ENCODE measurements at regions not wholly inside any gene's neighbourhood (a gene's known extent, or its start where the extent isn't known, plus 50 kb on each side); places are given as distances from the start of the nearest gene placed in this dataset.

GRCh38 chr13:47408546-47409319, 511.9 kb upstream of the HTR2A start:
- no peak overlapping the region for H2AK5ac ChIP-seq (ENCODE audit: low read depth, low read length)
- no peaks in the 10 kb centered on the region for H3K36me3 ChIP-seq (replicated peaks in 1 of 2; ENCODE audit: control insufficient read depth in 2 of 2, insufficient read depth in 2 of 2, low read length in 2 of 2)
- no peak overlapping the region for H3K18ac ChIP-seq (ENCODE audit: low read length)
- H3K9me3 ChIP-seq (replicated peaks in 1 of 2; ENCODE audit: control insufficient read depth in 2 of 2, insufficient read depth in 1 of 2, low read depth in 1 of 2, low read length in 2 of 2): no peaks in the 10 kb centered on the region
- no peak for DNase-seq (ENCODE audit: low spot score)
- no peaks in the 10 kb centered on the region for H3K79me1 ChIP-seq (ENCODE audit: low read depth, low read length)
- peaks cover 0 to 1% (median 0%) of the 10 kb centered on the region in 3 experiments for H3K27me3 ChIP-seq (ENCODE audit: control insufficient read depth in 3 of 3, insufficient read depth in 3 of 3, low read depth in 1 of 3, low read length in 3 of 3)
- H2AFZ ChIP-seq (ENCODE audit: low read length): no peak overlapping the region
- WGBS, 2 donors (ENCODE audit: extremely low coverage in 2 of 2, insufficient read length in 2 of 2, insufficient replicate concordance in 1 of 2): no CpG with 5 or more reads among the region's 7 CpGs
- H2BK5ac ChIP-seq (ENCODE audit: low read length): no peak overlapping the region
- no peaks in the 10 kb centered on the region for H3K4me1 ChIP-seq (ENCODE audit: control insufficient read depth in 2 of 2, insufficient read depth in 1 of 2, low read depth in 1 of 2, low read length in 2 of 2)
- H3K9ac ChIP-seq (ENCODE audit: low read depth, low read length, poor library complexity): no peak overlapping the region
- H2BK15ac ChIP-seq (ENCODE audit: low read length): no peak overlapping the region
- no peak overlapping the region for H3K23ac ChIP-seq (ENCODE audit: low read depth, low read length, poor library complexity)
- no peak overlapping the region for H2BK120ac ChIP-seq (ENCODE audit: low read depth, low read length)
- H3K4ac ChIP-seq (ENCODE audit: low read length): no peak overlapping the region
- H3K27ac ChIP-seq (replicated peaks; ENCODE audit: low read length): no peak overlapping the region
- no peak overlapping the region for H2BK12ac ChIP-seq (ENCODE audit: low read length)
- no peak overlapping the region for H3K14ac ChIP-seq (ENCODE audit: low read length)
- H4K8ac ChIP-seq (ENCODE audit: low read depth, low read length): no peak overlapping the region
- no peak overlapping the region for H3K4me3 ChIP-seq (ENCODE audit: low read length in 2 of 2)
- no peak overlapping the region for H3K4me2 ChIP-seq (ENCODE audit: insufficient read depth, low read length, poor library complexity, severe bottlenecking)
- no peak overlapping the region for H4K91ac ChIP-seq (ENCODE audit: low read depth, low read length, poor library complexity)

GRCh38 chr13:47407808-47408207, 511.0 kb upstream of the HTR2A start:
- DNase-seq (ENCODE audit: low spot score): no peak
- Histone ChIP-seq H2AFZ (ENCODE audit: low read length) (no peak overlapping the region), H3K23ac (ENCODE audit: low read depth, low read length, poor library complexity) (no peak overlapping the region), H3K4me3 (ENCODE audit: low read length in 2 of 2) (no peak overlapping the region), H3K4me2 (ENCODE audit: insufficient read depth, low read length, poor library complexity, severe bottlenecking) (no peak overlapping the region), H3K14ac (ENCODE audit: low read length) (no peak overlapping the region), H3K36me3 (replicated peaks in 1 of 2; ENCODE audit: control insufficient read depth in 2 of 2, insufficient read depth in 2 of 2, low read length in 2 of 2) (no peaks in the 10 kb centered on the region), H3K9ac (ENCODE audit: low read depth, low read length, poor library complexity) (no peak overlapping the region), H2BK5ac (ENCODE audit: low read length) (no peak overlapping the region), H3K4ac (ENCODE audit: low read length) (no peak overlapping the region), H3K4me1 (ENCODE audit: control insufficient read depth in 2 of 2, insufficient read depth in 1 of 2, low read depth in 1 of 2, low read length in 2 of 2) (no peaks in the 10 kb centered on the region), H3K27me3 (ENCODE audit: control insufficient read depth in 3 of 3, insufficient read depth in 3 of 3, low read depth in 1 of 3, low read length in 3 of 3) (peaks cover 0 to 1% (median 0%) of the 10 kb centered on the region in 3 experiments), H3K27ac (replicated peaks; ENCODE audit: low read length) (no peak overlapping the region), H4K8ac (ENCODE audit: low read depth, low read length) (no peak overlapping the region), H4K91ac (ENCODE audit: low read depth, low read length, poor library complexity) (no peak overlapping the region), H3K18ac (ENCODE audit: low read length) (no peak overlapping the region), H2AK5ac (ENCODE audit: low read depth, low read length) (no peak overlapping the region), H3K79me1 (ENCODE audit: low read depth, low read length) (no peaks in the 10 kb centered on the region), H2BK120ac (ENCODE audit: low read depth, low read length) (no peak overlapping the region), H3K9me3 (replicated peaks in 1 of 2; ENCODE audit: control insufficient read depth in 2 of 2, insufficient read depth in 1 of 2, low read depth in 1 of 2, low read length in 2 of 2) (no peaks in the 10 kb centered on the region), H2BK12ac (ENCODE audit: low read length) (no peak overlapping the region), H2BK15ac (ENCODE audit: low read length) (no peak overlapping the region)
- WGBS, 2 donors (ENCODE audit: extremely low coverage in 2 of 2, insufficient read length in 2 of 2, insufficient replicate concordance in 1 of 2): no CpG with 5 or more reads among the region's 5 CpGs

GRCh38 chr13:47399599-47399998, 502.7 kb upstream of the HTR2A start:
- Histone ChIP-seq H3K27ac (replicated peaks; ENCODE audit: low read length) (no peak overlapping the region), H2AFZ (ENCODE audit: low read length) (no peak overlapping the region), H3K36me3 (replicated peaks in 1 of 2; ENCODE audit: control insufficient read depth in 2 of 2, insufficient read depth in 2 of 2, low read length in 2 of 2) (no peaks in the 10 kb centered on the region), H3K9me3 (replicated peaks in 1 of 2; ENCODE audit: control insufficient read depth in 2 of 2, insufficient read depth in 1 of 2, low read depth in 1 of 2, low read length in 2 of 2) (no peaks in the 10 kb centered on the region), H3K14ac (ENCODE audit: low read length) (no peak overlapping the region), H3K18ac (ENCODE audit: low read length) (no peak overlapping the region), H2AK5ac (ENCODE audit: low read depth, low read length) (no peak overlapping the region), H2BK5ac (ENCODE audit: low read length) (no peak overlapping the region), H2BK12ac (ENCODE audit: low read length) (no peak overlapping the region), H3K4me2 (ENCODE audit: insufficient read depth, low read length, poor library complexity, severe bottlenecking) (no peak overlapping the region), H3K4me1 (ENCODE audit: control insufficient read depth in 2 of 2, insufficient read depth in 1 of 2, low read depth in 1 of 2, low read length in 2 of 2) (no peaks in the 10 kb centered on the region), H2BK15ac (ENCODE audit: low read length) (no peak overlapping the region), H3K79me1 (ENCODE audit: low read depth, low read length) (no peaks in the 10 kb centered on the region), H3K23ac (ENCODE audit: low read depth, low read length, poor library complexity) (no peak overlapping the region), H3K4me3 (ENCODE audit: low read length in 2 of 2) (no peak overlapping the region), H2BK120ac (ENCODE audit: low read depth, low read length) (no peak overlapping the region), H4K8ac (ENCODE audit: low read depth, low read length) (no peak overlapping the region), H4K91ac (ENCODE audit: low read depth, low read length, poor library complexity) (no peak overlapping the region), H3K9ac (ENCODE audit: low read depth, low read length, poor library complexity) (no peak overlapping the region), H3K4ac (ENCODE audit: low read length) (no peak overlapping the region), H3K27me3 (ENCODE audit: control insufficient read depth in 3 of 3, insufficient read depth in 3 of 3, low read depth in 1 of 3, low read length in 3 of 3) (no peaks in the 10 kb centered on the region)
- no peak for DNase-seq (ENCODE audit: low spot score)
- WGBS, 2 donors (ENCODE audit: extremely low coverage in 2 of 2, insufficient read length in 2 of 2, insufficient replicate concordance in 1 of 2): no CpG with 5 or more reads among the region's 2 CpGs

- Histone ChIP-seq H2BK15ac (ENCODE audit: low read length) (no peak overlapping the region), H3K27me3 (ENCODE audit: control insufficient read depth in 3 of 3, insufficient read depth in 3 of 3, low read depth in 1 of 3, low read length in 3 of 3) (no peaks in the 10 kb centered on the region), H2BK120ac (ENCODE audit: low read depth, low read length) (no peak overlapping the region), H3K23ac (ENCODE audit: low read depth, low read length, poor library complexity) (no peak overlapping the region), H2AFZ (ENCODE audit: low read length) (no peak overlapping the region), H2BK12ac (ENCODE audit: low read length) (no peak overlapping the region), H3K18ac (ENCODE audit: low read length) (no peak overlapping the region), H4K91ac (ENCODE audit: low read depth, low read length, poor library complexity) (no peak overlapping the region), H2BK5ac (ENCODE audit: low read length) (no peak overlapping the region), H3K9ac (ENCODE audit: low read depth, low read length, poor library complexity) (no peak overlapping the region), H3K79me1 (ENCODE audit: low read depth, low read length) (no peaks in the 10 kb centered on the region), H3K27ac (replicated peaks; ENCODE audit: low read length) (no peak overlapping the region), H3K4me1 (ENCODE audit: control insufficient read depth in 2 of 2, insufficient read depth in 1 of 2, low read depth in 1 of 2, low read length in 2 of 2) (no peaks in the 10 kb centered on the region), H4K8ac (ENCODE audit: low read depth, low read length) (no peak overlapping the region), H3K36me3 (replicated peaks in 1 of 2; ENCODE audit: control insufficient read depth in 2 of 2, insufficient read depth in 2 of 2, low read length in 2 of 2) (no peaks in the 10 kb centered on the region), H3K4me2 (ENCODE audit: insufficient read depth, low read length, poor library complexity, severe bottlenecking) (no peak overlapping the region), H3K9me3 (replicated peaks in 1 of 2; ENCODE audit: control insufficient read depth in 2 of 2, insufficient read depth in 1 of 2, low read depth in 1 of 2, low read length in 2 of 2) (no peaks in the 10 kb centered on the region), H3K4me3 (ENCODE audit: low read length in 2 of 2) (no peak overlapping the region), H2AK5ac (ENCODE audit: low read depth, low read length) (no peak overlapping the region), H3K4ac (ENCODE audit: low read length) (no peak overlapping the region), H3K14ac (ENCODE audit: low read length) (no peak overlapping the region)
- DNase-seq (ENCODE audit: low spot score): no peak
- WGBS, 2 donors (ENCODE audit: extremely low coverage in 2 of 2, insufficient read length in 2 of 2, insufficient replicate concordance in 1 of 2): no CpG with 5 or more reads among the region's 2 CpGs
Observed at GRCh38 chr13:47397739-47398138, 500.9 kb upstream of the HTR2A start.
